ENCODE measurements at regions not wholly inside any gene's neighbourhood (a gene's known extent, or its start where the extent isn't known, plus 50 kb on each side); places are given as distances from the start of the nearest gene placed in this dataset.

- TF ChIP-seq HSF1 (IDR thresholded peaks at IDR 0.05; ENCODE audit: low read depth, low read length): no peak
Observed at GRCh38 chr1:29821605-29822004, 585.3 kb downstream of the PTPRU start (continued).

GRCh38 chr1:29820401-29820800, 584.1 kb downstream of the PTPRU start:
- WGBS (ENCODE audit: insufficient coverage, insufficient replicate concordance, low lambda C conversion rate, missing lambda C conversion rate): 0% methylated on average over 2 of the region's 2 CpGs
- intact Hi-C loops (cut with micrococcal nuclease; ENCODE audit: unreplicated experiment): no loop called here
- Histone ChIP-seq H3K9ac (ENCODE audit: control insufficient read depth, insufficient read depth, low read length) (no peak overlapping the region), H3K9me3 (replicated peaks; ENCODE audit: control insufficient read depth, insufficient read depth, low read length) (no peaks in the 10 kb centered on the region), H3K79me2 (ENCODE audit: control insufficient read depth, insufficient read depth, low read length) (no peaks in the 10 kb centered on the region), H3K4me3 (no peak overlapping the region), H3K4me2 (ENCODE audit: control insufficient read depth, insufficient read depth) (no peak overlapping the region), H4K20me1 (ENCODE audit: control insufficient read depth, insufficient read depth) (no peaks in the 10 kb centered on the region), H3K4me1 (ENCODE audit: control insufficient read depth, insufficient read depth, low read length) (no peaks in the 10 kb centered on the region), H3K36me3 (ENCODE audit: control insufficient read depth in 2 of 2, insufficient read depth in 2 of 2, low read length in 1 of 2) (no peaks in the 10 kb centered on the region), H3K27me3 (replicated peaks in 1 of 2; ENCODE audit: control insufficient read depth in 2 of 2, insufficient read depth in 2 of 2, low read length in 1 of 2) (no peaks in the 10 kb centered on the region), H2AFZ (ENCODE audit: control insufficient read depth, low read depth, low read length) (no peak overlapping the region), H3K27ac (ENCODE audit: control insufficient read depth, insufficient read depth) (no peak overlapping the region)
- POLR2A ChIA-PET: no interaction called here
- ATAC-seq (no peak), FAIRE-seq (no peak), DNase-seq (ENCODE audit: low read depth, low spot score) (no peak)
- CTCF ChIA-PET: no interaction called here
- RAD21 ChIA-PET (ENCODE audit: unreplicated experiment): no interaction called here
- in situ Hi-C loops (cut with MboI): no loop called here
- SMC1A ChIA-PET (ENCODE audit: uncharacterized antibody, unreplicated experiment): no interaction called here
- no TSS peak for BruUV-seq (replicated peaks)
- TF ChIP-seq TBL1XR1 (IDR thresholded peaks at IDR 0.05; ENCODE audit: low read depth, low read length) (no peak), STAT1 (conservative IDR thresholded peaks at IDR 0.05) (no peak), ZSCAN29 (IDR thresholded peaks at IDR 0.05) (no peak), TCF7 (IDR thresholded peaks at IDR 0.05; ENCODE audit: borderline replicate concordance) (no peak), KAT2A (conservative IDR thresholded peaks at IDR 0.05; ENCODE audit: control insufficient read depth, low read depth, low read length) (no peak), SREBF2 (IDR thresholded peaks at IDR 0.05; ENCODE audit: low read length) (no peak), E4F1 (IDR thresholded peaks at IDR 0.05; ENCODE audit: borderline replicate concordance, partially characterized antibody) (no peak), SIN3A (IDR thresholded peaks at IDR 0.05; ENCODE audit: low read depth, low read length) (no peak), EP300 (IDR thresholded peaks at IDR 0.05; ENCODE audit: borderline replicate concordance in 1 of 2, control insufficient read depth in 1 of 2, low read depth in 2 of 2, low read length in 2 of 2) (no peak), MYB (IDR thresholded peaks at IDR 0.05; ENCODE audit: borderline replicate concordance, low read depth, low read length) (no peak), FOS (IDR thresholded peaks at IDR 0.05; ENCODE audit: borderline replicate concordance, extremely low read depth, insufficient read length) (no peak), RCOR1 (conservative IDR thresholded peaks at IDR 0.05; ENCODE audit: low read depth, low read length) (no peak), ZBTB11 (CRISPR knock-in tag; IDR thresholded peaks at IDR 0.05) (no peak), HDAC6 (IDR thresholded peaks at IDR 0.05; ENCODE audit: unreplicated experiment) (no peak), HDGF (IDR thresholded peaks at IDR 0.05) (no peak)
